Epithelial cell of prostate (primary cell): ENCODE measurements at regions not wholly inside any gene's neighbourhood (a gene's known extent, or its start where the extent isn't known, plus 50 kb on each side); places are given as distances from the start of the nearest gene placed in this dataset.

Source experiments
- DNase-seq: peaks from one replicate; pipeline ENCODE4 v3.0.0-alpha.2; 2011; ENCODE audit warnings: low read depth, low spot score
- H3K27ac ChIP-seq: fragments of 450-650 bp; 2 replicates; pipeline ENCODE4 v1.5.1; 2017; ENCODE audit warnings: mild to moderate bottlenecking

- no peak overlapping the region for H3K27ac ChIP-seq
- no peak for DNase-seq
Observed at GRCh38 chr4:32215277-32215676, 1495.1 kb downstream of the PCDH7 start.

- no peak for DNase-seq
- H3K27ac ChIP-seq = no peak overlapping the region
Observed at GRCh38 chr4:32216502-32216901, 1496.3 kb downstream of the PCDH7 start.

- no peak for DNase-seq
- H3K27ac ChIP-seq = no peak overlapping the region
Observed at GRCh38 chr4:32219306-32220075, 1499.3 kb downstream of the PCDH7 start.

GRCh38 chr4:32226204-32226603 lies 1506.0 kb downstream of the PCDH7 start:
- H3K27ac ChIP-seq = no peak overlapping the region
- DNase-seq = no peak

- no peak overlapping the region for H3K27ac ChIP-seq
- DNase-seq = no peak
Observed at GRCh38 chr4:32226733-32227132, 1506.6 kb downstream of the PCDH7 start.

GRCh38 chr4:32243926-32244325 lies 1523.8 kb downstream of the PCDH7 start:
- DNase-seq = no peak
- no peak overlapping the region for H3K27ac ChIP-seq

- DNase-seq = no peak
- H3K27ac ChIP-seq = no peak overlapping the region
Observed at GRCh38 chr4:32249040-32249439, 1528.9 kb downstream of the PCDH7 start.

GRCh38 chr4:32251126-32251525 lies 1531.0 kb downstream of the PCDH7 start:
- DNase-seq = no peak
- no peak overlapping the region for H3K27ac ChIP-seq

- DNase-seq = no peak
Observed at GRCh38 chr4:32251926-32252325, 1531.8 kb downstream of the PCDH7 start.

GRCh38 chr4:32254216-32254615 lies 1534.0 kb downstream of the PCDH7 start:
- no peak overlapping the region for H3K27ac ChIP-seq
- DNase-seq = no peak

More at GRCh38 chr4:32251926-32252325, 1531.8 kb downstream of the PCDH7 start:
- no peak overlapping the region for H3K27ac ChIP-seq

GRCh38 chr4:32258986-32259385 lies 1538.8 kb downstream of the PCDH7 start:
- no peak overlapping the region for H3K27ac ChIP-seq
- DNase-seq = no peak

GRCh38 chr4:32261196-32261595 lies 1541.0 kb downstream of the PCDH7 start:
- H3K27ac ChIP-seq = no peak overlapping the region
- no peak for DNase-seq

GRCh38 chr4:32268863-32269262 lies 1548.7 kb downstream of the PCDH7 start:
- no peak overlapping the region for H3K27ac ChIP-seq

GRCh38 chr4:32290102-32290501 lies 1569.9 kb downstream of the PCDH7 start:
- no peak overlapping the region for H3K27ac ChIP-seq
- DNase-seq = no peak

More at GRCh38 chr4:32268863-32269262, 1548.7 kb downstream of the PCDH7 start:
- no peak for DNase-seq

GRCh38 chr4:32318926-32319325 lies 1598.8 kb downstream of the PCDH7 start:
- no peak overlapping the region for H3K27ac ChIP-seq
- DNase-seq = no peak

GRCh38 chr4:32321421-32321820 lies 1601.3 kb downstream of the PCDH7 start:
- no peak overlapping the region for H3K27ac ChIP-seq
- no peak for DNase-seq

GRCh38 chr4:32334759-32335158 lies 1614.6 kb downstream of the PCDH7 start:
- H3K27ac ChIP-seq = no peak overlapping the region
- DNase-seq = no peak

GRCh38 chr4:32337403-32337802 lies 1617.2 kb downstream of the PCDH7 start:
- DNase-seq = no peak
- H3K27ac ChIP-seq = no peak overlapping the region

- DNase-seq = no peak
- H3K27ac ChIP-seq = no peak overlapping the region
Observed at GRCh38 chr4:32340591-32340990, 1620.4 kb downstream of the PCDH7 start.

GRCh38 chr4:32341342-32341741 lies 1621.2 kb downstream of the PCDH7 start:
- H3K27ac ChIP-seq = no peak overlapping the region
- DNase-seq = no peak

- no peak overlapping the region for H3K27ac ChIP-seq
- DNase-seq = no peak
Observed at GRCh38 chr4:32342054-32342453, 1621.9 kb downstream of the PCDH7 start.

GRCh38 chr4:32349026-32349425 lies 1628.9 kb downstream of the PCDH7 start:
- no peak overlapping the region for H3K27ac ChIP-seq
- no peak for DNase-seq
